HS-5 (cell line): ENCODE measurements at regions not wholly inside any gene's neighbourhood (a gene's known extent, or its start where the extent isn't known, plus 50 kb on each side); places are given as distances from the start of the nearest gene placed in this dataset.
"Not testable (repeated sequence)": the region's sequence is repeated elsewhere in the genome, so short reads cannot be mapped to it uniquely, and the experiment has no call there.

Experiments used
- DNase-seq: peaks from one replicate; pipeline ENCODE4 v3.0.0-alpha.2; 2012; ENCODE audit warnings: low read depth

DNA sequence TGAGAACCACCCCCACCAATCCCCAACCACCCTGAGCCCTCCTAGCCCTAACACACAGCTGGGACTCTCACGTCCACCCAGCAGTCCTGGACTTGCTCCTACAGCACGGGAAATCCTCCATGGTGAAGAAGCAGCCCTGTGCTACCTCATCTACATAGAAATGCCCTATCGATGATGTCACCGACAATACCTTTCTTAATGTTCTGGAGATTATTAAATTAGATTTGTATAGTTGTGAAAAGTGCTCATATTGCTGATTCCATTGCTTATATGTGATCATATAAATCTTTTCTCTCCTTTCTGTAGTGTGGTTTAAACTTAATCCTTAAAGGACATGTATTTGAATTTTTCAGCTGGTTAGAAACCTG, 97.1 kb downstream of the PPIAL4G start:
- DNase-seq = not testable (repeated sequence)

DNA sequence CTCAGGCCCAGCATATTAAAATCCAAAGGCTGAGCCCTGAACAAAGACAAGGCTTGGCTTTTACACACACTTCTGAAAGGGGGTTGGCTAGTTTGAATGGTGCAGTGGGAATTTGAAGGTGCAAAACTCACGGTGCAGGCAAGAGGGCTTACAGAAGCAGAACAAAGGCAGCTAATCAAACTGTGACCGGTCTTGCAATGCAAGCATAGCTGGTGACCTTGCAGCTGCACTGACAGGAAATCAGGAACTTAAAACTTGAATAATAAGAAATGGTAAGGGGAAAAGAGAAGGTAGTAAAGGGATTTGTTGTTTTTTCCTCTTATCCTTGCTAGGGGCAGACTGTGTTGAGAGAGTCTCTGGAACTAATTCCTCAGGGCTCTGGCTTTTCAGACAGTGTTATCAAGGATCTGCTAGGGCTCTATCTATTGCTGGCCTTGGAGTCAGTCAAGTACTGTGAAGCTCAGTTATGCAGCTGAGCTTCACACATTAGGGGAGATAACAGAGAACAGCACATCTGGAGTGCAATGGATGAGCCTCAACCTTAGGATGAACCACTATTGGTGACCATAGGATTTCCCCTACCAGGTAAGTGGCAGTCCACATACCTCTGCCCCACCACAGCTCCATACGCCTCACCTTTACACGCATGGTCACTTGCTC, 97.6 kb downstream of the PPIAL4G start:
- DNase-seq = no peak

DNA sequence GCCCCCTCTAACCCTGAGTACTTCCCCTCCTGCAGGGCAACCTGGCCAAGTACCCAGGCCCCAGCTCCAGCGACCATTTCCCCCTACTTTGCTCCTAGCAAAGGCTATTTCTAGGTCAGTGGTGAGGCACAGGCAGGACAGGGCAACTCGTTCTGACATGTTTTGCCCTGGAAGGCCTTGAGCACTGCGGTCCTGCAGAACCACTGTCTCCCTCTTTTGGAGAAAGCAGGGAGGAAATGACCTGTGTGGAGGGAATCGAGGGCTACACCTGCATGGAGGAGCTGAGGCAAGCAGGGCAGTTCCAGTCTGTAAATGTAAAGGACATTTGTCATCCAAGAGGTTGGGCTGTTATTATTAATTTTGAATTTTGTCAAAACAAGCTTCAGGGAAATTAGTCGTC, 99.1 kb downstream of the PPIAL4G start:
- no peak for DNase-seq

DNA sequence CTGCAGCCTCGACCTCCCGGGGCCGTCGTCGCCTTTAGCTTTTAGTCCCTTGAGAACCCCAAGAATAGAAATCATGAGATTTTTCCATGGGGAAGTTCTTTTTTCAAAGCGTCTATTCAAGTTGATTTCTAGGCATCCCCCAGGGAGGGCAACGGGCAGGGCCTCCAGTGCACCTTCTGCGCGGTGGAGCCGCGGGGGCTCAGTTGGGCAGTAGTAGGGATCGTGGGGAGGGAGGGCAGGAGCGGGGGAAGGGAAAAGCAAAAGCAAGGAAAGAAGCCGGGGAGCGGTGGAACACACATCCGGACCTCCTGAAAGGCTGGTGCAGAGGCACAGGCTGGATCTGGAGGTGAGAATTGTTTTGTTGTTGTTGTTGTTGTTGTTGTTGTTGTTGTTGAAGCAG, 103.4 kb downstream of the PPIAL4G start:
- no peak for DNase-seq

DNA sequence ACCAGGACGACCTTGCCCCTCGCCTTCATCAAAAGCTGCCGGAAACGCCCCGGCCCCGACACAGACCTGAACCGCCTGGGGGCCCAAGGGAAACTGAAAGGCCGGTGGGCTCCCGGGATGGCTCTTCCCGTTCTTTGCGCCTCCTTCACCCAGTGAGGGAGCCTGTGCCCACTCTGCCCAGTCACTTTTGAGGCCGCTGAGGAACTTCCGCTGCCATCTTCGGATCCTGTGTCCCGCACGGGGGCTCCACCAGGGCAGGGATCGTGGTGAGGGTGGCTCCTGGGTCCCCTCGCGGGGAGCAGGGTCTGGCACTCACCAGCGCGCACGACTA, 104.0 kb downstream of the PPIAL4G start:
- DNase-seq = no peak

DNA sequence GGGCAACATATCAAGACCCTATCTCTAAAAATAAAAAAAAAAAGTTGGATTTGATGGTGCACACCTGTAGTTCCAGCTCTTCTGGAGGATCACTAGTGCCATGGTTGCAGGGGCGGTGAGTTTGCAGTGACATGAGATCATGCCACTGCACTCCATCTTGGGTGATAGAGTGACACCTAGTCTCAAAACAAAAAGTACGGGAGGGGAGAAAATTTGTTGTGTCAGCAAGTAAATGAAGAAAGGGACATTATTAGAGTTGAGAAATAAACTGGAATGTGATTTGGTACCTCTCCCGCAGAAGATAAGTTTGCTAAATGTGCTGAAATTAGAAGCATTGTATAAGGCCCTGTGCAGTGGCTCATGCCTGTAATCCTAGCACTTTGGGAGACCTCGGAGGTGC, 105.1 kb downstream of the PPIAL4G start:
- not testable (repeated sequence) for DNase-seq

DNA sequence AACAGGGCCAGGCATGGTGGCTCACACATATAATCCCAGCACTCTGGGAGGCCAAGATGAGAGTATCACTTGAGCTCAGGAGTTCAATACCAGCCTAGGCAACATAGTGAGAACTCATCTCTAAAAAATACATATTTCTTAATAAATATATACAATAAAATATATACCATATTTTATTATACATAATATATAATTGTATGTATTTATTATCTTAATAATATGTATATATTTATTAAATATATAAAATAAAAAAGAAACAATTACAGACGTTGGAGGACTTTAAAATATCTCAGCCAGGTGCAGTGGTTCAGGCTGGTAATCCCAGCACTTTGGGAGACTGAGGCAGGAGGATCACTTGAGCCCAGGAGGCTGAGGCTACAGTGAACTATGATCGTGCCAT, 106.1 kb downstream of the PPIAL4G start:
- DNase-seq = not testable (repeated sequence)

DNA sequence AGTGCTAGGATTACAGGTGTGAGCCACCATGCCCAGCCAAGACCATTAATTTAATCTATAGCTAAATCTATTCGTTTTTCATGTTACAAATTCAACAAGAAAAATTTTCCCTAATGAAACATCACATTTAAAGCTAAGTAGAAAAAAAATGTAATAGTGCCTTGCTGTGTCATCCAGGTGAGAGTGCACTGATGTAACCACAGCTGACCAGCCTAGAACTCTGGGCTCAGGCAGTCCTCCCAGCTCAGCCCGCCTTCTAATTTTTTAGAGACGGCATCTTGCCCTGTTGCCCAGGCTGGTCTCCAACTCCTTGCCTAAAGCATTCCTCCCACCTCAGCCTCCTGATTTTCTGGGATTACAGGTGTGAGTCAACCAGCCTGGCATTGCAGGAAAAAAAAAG, 109.0 kb downstream of the PPIAL4G start:
- DNase-seq = no peak

DNA sequence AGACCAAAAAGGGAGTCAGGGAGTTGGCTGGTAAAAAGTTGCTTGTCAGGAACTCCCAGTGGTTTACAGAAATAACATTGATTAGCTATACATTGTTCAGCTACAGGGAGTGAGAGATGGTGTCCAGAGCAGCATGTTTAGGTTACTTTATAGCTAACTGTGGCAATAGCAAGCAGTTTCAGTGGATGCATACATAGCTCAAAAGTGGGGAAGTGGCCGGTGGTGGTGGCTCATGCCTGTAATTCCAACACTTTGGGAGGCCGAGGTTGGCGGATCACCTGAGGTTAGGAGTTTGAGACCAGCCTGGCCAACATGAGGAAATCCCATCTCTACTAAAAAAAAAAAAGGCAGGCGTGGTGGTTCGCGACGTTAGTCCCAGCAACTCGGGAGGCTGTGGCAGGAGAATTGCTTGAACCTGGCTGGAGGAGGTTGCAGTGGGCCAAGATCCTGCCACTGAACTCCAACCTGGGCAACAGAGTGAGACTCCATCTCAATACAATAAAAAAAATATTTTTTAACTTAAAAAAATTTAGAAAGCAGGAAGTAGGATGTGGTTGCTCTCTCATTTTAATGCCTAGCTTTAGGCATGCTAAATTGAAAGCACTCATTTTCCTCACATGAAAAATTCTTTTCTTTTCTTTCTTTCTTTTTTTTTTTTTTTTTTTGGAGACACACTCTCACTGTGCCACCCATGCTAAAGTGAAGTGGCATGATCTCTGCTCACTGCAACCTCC, 109.7 kb downstream of the PPIAL4G start:
- DNase-seq = no peak

DNA sequence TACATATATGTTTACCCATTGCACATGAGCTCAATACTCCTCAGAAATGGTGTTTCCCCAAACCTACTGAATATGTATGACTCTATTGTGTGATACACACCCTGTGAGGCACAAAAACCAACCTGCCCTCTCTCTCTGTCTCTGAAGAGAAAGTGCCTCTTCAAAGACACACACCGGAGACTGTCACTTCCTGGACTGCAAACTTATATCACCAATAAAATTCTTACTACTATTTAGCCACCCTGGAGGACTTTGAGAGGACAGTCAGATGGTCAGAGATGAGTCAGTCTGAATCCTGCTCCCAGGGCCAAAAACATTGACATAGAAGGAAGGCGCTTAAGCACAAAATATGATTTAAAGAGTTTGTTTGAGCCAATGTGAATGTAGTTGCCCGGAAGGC, 110.4 kb downstream of the PPIAL4G start:
- DNase-seq = no peak

DNA sequence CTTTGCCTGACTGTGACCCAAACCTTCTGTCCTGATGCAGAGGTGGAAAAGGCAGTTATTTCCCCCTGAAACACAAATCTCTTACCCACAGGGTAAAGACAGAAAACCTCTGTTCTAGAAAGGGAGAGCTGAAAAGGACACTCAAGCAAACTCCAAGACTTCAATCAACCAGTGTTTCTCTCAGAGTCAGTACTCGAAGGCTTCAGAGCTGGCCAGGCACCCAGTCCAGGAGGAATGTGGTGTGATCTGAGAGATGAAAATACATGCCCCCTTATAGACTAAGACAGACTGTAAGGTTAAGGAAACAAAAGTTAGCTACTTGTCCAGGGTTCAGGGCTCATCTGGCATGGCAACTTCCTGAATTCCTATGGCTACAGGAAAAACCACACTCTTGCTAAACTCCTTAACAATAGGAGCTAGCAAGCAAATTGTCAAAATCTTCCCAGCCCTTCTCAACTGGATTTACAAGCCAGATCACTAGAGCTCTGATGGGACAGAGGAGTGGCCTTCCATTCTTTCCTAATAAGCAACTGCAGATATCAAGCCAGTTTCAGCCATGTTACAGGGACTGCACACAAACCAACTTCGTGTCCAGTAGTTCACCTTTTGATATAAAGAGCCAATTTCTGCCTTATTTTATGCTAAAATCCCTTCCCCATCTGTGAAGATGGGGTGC, 110.9 kb downstream of the PPIAL4G start:
- DNase-seq = not testable (repeated sequence)

DNA sequence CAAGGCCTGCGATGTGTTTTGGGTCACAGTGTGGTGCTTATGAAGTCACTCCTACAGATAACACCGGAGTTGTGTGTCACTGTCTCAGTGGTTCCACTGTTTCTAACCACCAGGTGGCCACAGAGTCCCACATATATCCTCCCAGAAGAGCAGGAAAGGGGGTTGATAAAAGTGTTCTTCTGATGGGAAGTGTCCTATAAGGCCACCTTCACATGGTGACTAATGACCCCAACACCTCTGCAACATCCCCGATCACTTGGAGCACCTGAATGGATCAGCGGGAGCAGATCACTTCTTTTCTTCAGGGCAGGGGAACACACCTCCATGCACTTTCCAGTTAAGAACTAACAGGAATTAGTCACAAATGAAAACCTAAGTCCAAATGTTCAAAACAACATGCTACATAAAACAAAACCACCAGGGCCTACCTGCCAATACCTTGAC, 111.5 kb downstream of the PPIAL4G start:
- DNase-seq = not testable (repeated sequence)

DNA sequence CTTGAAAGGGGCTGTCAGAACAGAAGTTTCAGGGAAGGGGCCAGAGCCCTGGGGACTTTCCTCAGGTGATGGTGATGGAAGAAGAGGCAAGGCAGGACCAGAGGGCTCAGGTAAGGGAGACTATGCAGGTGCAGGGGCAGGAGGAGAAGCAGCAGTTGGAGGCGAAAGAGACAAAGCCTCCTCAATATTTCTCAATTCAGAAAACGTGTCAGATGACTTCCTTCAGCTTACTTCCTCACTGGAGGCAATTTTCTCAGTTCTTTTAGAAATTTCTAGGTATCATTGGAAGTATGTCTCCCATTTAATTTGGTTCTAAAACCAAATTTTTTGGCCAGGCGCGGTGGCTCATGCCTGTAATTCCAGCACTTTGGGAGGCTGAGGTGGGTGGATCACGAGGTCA, 112.4 kb downstream of the PPIAL4G start:
- not testable (repeated sequence) for DNase-seq

DNA sequence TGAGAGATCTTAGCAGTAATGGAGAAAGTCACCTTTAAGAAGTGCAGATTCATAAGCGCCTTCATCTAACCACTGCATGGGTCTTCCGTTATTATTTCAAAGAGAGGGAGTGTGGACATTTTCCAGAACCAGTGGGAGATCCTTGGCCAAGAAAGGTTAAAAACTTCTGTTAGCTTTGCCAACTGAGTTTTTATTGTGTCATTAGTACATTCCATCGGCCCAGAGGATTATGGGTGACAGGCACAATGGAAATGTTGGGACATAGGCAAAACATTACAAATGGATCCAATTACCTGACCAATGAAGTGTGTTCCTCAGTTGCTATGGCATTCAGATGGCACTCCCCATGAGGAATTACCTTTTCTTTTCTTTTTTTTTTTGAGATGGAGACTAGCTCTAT, 115.5 kb downstream of the PPIAL4G start:
- no peak for DNase-seq

DNA sequence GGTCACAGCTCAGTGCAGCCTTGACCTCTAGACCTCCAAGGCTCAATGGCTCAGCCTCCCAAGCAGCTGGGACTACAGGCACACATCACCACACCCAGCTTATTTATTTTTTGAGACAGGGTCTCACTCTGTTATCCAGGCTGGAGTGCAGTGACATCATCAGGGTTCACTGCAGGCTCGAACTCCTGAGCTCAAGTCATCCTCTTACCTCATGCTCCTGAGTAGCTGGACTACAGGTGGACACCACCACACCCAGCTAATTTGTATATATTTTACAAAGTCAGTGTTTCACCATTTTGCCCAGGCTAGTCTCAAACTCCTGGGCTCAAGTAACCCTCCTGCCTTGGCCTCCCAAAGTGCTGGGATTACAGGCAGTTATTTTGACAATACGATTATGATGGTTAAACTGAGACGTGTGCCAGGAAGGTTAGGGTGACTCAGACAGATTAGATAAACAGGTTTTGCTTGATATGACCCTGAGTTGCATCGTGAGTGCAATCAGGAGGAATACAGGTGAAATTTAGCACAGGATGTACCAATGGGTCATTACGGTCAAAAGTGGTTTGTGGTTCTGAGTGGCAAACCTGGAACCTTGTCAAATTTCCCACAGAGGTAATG, 116.9 kb downstream of the PPIAL4G start:
- DNase-seq = not testable (repeated sequence)

DNA sequence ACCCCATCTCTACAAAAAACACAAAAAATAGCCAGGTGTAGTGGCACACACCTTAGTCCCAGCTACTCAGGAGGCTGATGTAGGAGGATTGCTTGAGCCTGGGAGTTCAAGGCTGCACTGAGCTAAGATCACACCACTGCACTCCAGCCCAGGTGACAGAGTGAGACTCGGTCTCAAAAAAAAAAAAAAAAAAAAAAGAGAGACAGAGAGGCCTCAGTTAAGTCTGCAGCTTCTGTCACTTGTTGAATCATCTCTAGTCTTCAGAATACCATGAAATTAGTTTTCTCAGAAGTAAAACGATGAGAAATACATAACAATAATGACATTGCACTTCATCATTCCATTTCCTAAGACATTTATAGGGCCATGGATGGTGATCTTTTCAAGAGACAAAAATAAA, 118.0 kb downstream of the PPIAL4G start:
- DNase-seq = not testable (repeated sequence)

DNA sequence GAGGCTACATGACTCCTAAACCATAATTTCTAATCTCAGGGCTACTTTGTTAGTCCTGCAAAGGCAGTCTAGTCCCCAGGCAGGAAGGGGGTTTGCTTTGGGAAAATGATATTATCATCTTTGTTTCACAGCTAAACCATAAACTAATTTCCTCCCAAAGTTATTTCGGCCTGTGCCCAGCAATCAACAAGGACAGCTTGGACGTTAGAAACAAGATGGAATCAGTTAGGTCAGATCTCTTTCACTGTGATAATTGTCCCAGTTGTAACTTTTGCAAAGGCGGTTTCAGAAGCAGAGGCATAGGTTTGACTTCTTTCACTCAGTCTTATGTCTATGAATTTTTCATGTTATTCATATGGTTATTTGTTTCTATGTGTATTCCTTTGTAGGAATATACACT, 119.1 kb downstream of the PPIAL4G start:
- DNase-seq = not testable (repeated sequence)

DNA sequence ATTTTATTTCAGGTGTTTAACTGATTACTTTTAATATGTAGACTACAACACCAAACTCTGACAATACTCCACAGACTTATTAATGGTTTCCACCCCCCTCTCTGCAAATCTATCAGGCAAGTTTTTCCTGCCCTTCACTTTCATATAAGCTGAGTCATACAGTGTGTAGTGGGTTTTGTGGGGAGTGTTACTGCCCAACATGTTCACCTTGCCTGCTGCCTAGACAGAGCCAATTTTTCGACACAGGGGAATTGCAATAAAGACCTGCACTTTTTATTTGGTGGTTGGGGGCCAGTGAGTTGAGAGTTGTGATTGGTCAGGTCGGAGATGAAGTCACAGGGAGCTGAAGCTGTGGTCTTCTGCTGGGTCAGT, 119.7 kb downstream of the PPIAL4G start:
- no peak for DNase-seq

DNA sequence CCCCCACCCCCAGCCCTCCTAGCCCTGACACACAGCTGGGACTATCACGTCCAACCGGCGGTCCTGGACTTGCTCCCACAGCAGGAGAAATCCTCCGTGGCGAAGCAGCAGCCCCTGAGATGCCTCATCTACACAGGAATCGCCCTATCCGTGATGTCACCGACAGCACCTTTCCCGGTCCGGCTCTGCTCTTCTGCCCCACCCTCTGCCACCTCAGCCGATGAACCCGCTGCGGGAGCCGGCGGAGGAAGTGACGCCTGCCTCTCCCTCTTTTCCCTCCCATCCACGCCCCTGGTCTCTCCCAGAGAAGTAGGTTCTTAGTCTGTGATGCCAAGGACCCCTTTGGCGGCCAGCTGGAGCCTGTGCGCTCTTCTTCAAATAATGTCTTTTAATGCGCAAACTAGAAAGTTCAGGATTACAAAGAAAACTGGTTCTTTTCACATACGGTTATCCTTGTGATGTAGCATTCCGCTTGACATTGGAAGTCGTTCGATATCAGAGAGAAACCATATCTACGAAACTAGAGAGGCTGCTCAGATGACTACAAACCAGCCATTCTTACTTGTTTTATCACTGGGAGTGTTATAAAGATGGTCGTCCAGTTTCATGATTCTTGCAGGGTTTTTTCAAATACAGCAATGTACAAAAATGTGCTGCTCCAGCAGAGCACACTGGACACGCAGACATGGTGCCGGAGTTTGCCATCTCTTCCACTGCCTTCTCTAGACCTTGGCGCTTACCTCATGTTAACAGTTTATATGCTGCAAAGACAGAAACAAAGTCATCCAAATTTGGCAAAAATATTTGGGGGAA, 120.3 kb downstream of the PPIAL4G start:
- DNase-seq = no peak

DNA sequence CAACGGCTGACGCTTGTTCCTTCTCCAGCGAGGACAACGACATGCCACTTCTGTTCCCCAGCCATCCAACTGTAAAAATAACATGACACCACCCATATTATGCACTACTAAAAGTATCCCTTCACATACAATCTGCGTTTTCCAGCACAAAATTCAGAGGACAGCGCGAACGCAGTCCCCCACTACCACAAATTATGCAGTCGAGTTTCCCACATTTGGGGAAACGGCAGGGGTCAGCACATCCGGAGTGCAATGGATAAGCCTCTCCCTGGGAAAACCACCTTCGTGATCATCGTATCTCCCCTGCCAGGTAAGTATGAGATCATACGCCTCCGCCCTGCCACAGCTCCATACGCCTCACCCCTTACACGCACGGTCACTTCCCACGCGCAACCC, 120.9 kb downstream of the PPIAL4G start:
- DNase-seq = no peak

DNA sequence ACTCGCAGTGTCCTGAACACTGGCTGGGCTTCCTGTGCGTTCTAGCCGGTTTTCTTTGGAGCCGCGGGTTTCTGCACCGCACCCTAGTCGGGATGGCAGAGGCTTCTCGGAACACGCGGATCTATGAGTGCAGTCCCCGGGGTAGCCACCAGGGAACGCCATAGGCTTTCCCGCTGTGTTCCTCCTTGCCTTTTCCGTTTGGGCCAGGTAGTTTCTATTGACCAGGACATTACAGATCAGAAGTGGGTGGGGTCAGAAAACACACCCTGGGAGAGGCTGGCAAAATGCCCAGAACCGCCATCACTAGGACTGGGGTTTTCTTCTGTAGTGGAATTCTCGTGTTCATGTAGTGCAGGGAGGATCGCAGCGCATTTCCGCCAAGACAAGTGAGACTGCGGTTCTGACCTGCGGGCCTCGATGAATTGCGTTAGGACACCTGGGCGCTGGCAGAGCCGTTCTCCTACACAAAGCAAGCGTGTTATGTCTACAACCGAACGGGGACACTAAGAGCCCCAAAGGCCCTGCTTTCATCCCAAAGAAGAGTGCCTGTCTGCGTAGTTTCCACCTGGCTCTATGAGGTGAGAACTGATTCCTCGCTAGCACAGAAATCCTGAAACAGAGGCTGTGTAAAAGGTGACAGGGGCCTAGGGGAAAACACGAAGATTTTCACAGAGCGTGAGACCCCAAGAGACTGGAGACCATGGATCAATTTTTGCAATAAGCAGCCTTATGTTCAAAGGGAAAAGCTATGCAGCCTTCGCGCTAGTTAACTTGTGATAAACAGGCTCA, 121.5 kb downstream of the PPIAL4G start:
- not testable (repeated sequence) for DNase-seq
